GM12878 (cell line): ENCODE measurements at regions not wholly inside any gene's neighbourhood (a gene's known extent, or its start where the extent isn't known, plus 50 kb on each side); places are given as distances from the start of the nearest gene placed in this dataset.

Experiments
- CTCF ChIP-seq, 3 experiments: IDR thresholded peaks in 2 of 3; conservative IDR thresholded peaks in 1 of 3; 2 replicates each; pipeline ENCODE4 v1.5.1; 2011; ENCODE audit warnings: low read depth in 3 of 3, low read length in 3 of 3, mild to moderate bottlenecking in 3 of 3, control low read depth in 2 of 3, moderate library complexity in 2 of 3, inconsistent platforms in 1 of 3, mixed read lengths in 1 of 3; ENCODE audit not compliant: control insufficient read depth in 2 of 3, insufficient read depth in 1 of 3; ENCODE audit errors: extremely low read depth in 1 of 3
- EP300 ChIP-seq, 2 experiments: fragments of 150-350 bp in 1 of 2; IDR thresholded peaks; 2 replicates each; pipeline ENCODE4 v1.6.1; 2011 to 2012; ENCODE audit warnings: low read depth in 2 of 2, low read length in 2 of 2, borderline replicate concordance in 1 of 2, improper control_type of control experiment in 1 of 2, inconsistent platforms in 1 of 2; ENCODE audit not compliant: control insufficient read depth in 1 of 2
- EZH2 ChIP-seq: IDR thresholded peaks from 2 replicates; pipeline ENCODE4 v1.6.1; 2012; ENCODE audit warnings: low read depth, mild to moderate bottlenecking, control low read depth, inconsistent platforms, low read length, borderline replicate concordance; ENCODE audit not compliant: control insufficient read depth
- HDAC2 ChIP-seq: fragments of 200-600 bp; sonication (generic); IDR thresholded peaks from 2 replicates; pipeline ENCODE4 v1.6.1; 2017
- JUND ChIP-seq: IDR thresholded peaks from 2 replicates; pipeline ENCODE4 v1.6.1; 2012; ENCODE audit warnings: low read depth, mild to moderate bottlenecking, low read length, improper control_type of control experiment, moderate library complexity
- LARP7 ChIP-seq: fragments of 450-650 bp; IDR thresholded peaks from 2 replicates; pipeline ENCODE4 v1.6.1; 2017; ENCODE audit warnings: mild to moderate bottlenecking
- POLR2A ChIP-seq: IDR thresholded peaks from 2 replicates; pipeline ENCODE4 v1.6.1; 2011; ENCODE audit warnings: low read depth, mild to moderate bottlenecking, low read length
- RAD51 ChIP-seq: fragments of 450-650 bp; IDR thresholded peaks from 2 replicates; pipeline ENCODE4 v1.6.1; 2016; ENCODE audit warnings: moderate library complexity, mild to moderate bottlenecking, inconsistent platforms
- USF2 ChIP-seq: IDR thresholded peaks from 2 replicates; pipeline ENCODE4 v1.6.1; 2011; ENCODE audit warnings: low read depth, low read length, improper control_type of control experiment, borderline replicate concordance
- ZSCAN29 ChIP-seq: fragments of 450-650 bp; IDR thresholded peaks from 2 replicates; pipeline ENCODE4 v1.6.1; 2017; ENCODE audit warnings: mild to moderate bottlenecking, moderate library complexity
- ZZZ3 ChIP-seq: IDR thresholded peaks from 2 replicates; pipeline ENCODE4 v1.6.1; 2011; ENCODE audit warnings: low read depth; ENCODE audit not compliant: control insufficient read depth, insufficient read length
- TF ChIP-seq, protein P1 (sequence below): fragments of 450-650 bp; IDR thresholded peaks from 2 replicates; pipeline ENCODE4 v1.6.1; 2017; ENCODE audit warnings: mild to moderate bottlenecking

GRCh38 chr9:8241201-8241600 is 441.6 kb upstream of the DMAC1 start:
- no peak for TF ChIP-seq JUND
- TF ChIP-seq CTCF (IDR thresholded peaks at IDR 0.05 in 2 of 3, conservative IDR thresholded peaks at IDR 0.05 in 1 of 3; ENCODE audit: control insufficient read depth in 2 of 3, extremely low read depth in 1 of 3, insufficient read depth in 1 of 3, low read depth in 3 of 3, low read length in 3 of 3), result no peak
- TF ChIP-seq EZH2, result no peak
- no peak for TF ChIP-seq POLR2A
- TF ChIP-seq ZZZ3, result no peak
- no peak for TF ChIP-seq EP300 (IDR thresholded peaks at IDR 0.05; ENCODE audit: borderline replicate concordance in 1 of 2, control insufficient read depth in 1 of 2, low read depth in 2 of 2, low read length in 2 of 2)
- TF ChIP-seq, protein P1, sequence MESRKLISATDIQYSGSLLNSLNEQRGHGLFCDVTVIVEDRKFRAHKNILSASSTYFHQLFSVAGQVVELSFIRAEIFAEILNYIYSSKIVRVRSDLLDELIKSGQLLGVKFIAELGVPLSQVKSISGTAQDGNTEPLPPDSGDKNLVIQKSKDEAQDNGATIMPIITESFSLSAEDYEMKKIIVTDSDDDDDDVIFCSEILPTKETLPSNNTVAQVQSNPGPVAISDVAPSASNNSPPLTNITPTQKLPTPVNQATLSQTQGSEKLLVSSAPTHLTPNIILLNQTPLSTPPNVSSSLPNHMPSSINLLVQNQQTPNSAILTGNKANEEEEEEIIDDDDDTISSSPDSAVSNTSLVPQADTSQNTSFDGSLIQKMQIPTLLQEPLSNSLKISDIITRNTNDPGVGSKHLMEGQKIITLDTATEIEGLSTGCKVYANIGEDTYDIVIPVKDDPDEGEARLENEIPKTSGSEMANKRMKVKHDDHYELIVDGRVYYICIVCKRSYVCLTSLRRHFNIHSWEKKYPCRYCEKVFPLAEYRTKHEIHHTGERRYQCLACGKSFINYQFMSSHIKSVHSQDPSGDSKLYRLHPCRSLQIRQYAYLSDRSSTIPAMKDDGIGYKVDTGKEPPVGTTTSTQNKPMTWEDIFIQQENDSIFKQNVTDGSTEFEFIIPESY, result no peak
- TF ChIP-seq ZSCAN29, result no peak
- TF ChIP-seq LARP7, result no peak
- TF ChIP-seq HDAC2, result no peak
- no peak for TF ChIP-seq RAD51
- no peak for TF ChIP-seq USF2
